GDM1 (cell line): ENCODE measurements at regions not wholly inside any gene's neighbourhood (a gene's known extent, or its start where the extent isn't known, plus 50 kb on each side); places are given as distances from the start of the nearest gene placed in this dataset.

ENCODE experiments used
- DNase-seq: peaks from one replicate; lab custom pipeline; 2025; lab: John Stamatoyannopoulos, UW

- DNase-seq: no peak
These were observed 256.5 kb downstream of the SHQ1 start for GRCh38 chr3:72591522-72592421.

- no peak for DNase-seq
These were observed 257.5 kb downstream of the SHQ1 start for GRCh38 chr3:72590732-72591221.

- DNase-seq: no peak
These were observed 261.0 kb downstream of the SHQ1 start for GRCh38 chr3:72587282-72587681.

GRCh38 chr3:72586694-72587093 lies 261.6 kb downstream of the SHQ1 start:
- no peak for DNase-seq

- no peak for DNase-seq
These were observed 262.3 kb downstream of the SHQ1 start for GRCh38 chr3:72585966-72586365.

- no peak for DNase-seq
These were observed 264.0 kb downstream of the SHQ1 start for GRCh38 chr3:72584262-72584661.

GRCh38 chr3:72582963-72583362 lies 265.3 kb downstream of the SHQ1 start:
- no peak for DNase-seq

GRCh38 chr3:72582211-72582878 lies 265.9 kb downstream of the SHQ1 start:
- DNase-seq: no peak

- no peak for DNase-seq
These were observed 267.3 kb downstream of the SHQ1 start for GRCh38 chr3:72580900-72581299.

GRCh38 chr3:72580246-72580756 lies 267.9 kb downstream of the SHQ1 start:
- no peak for DNase-seq

- no peak for DNase-seq
These were observed 268.5 kb downstream of the SHQ1 start for GRCh38 chr3:72579581-72580245.

GRCh38 chr3:72579191-72579580 lies 269.1 kb downstream of the SHQ1 start:
- no peak for DNase-seq

- DNase-seq: no peak
These were observed 271.1 kb downstream of the SHQ1 start for GRCh38 chr3:72577190-72577589.

GRCh38 chr3:72576563-72576962 lies 271.7 kb downstream of the SHQ1 start:
- DNase-seq: no peak

GRCh38 chr3:72574144-72574543 lies 274.1 kb downstream of the SHQ1 start:
- no peak for DNase-seq

- no peak for DNase-seq
These were observed 275.2 kb downstream of the SHQ1 start for GRCh38 chr3:72573051-72573450.

GRCh38 chr3:72572489-72573007 lies 275.7 kb downstream of the SHQ1 start:
- no peak for DNase-seq

GRCh38 chr3:72571638-72572114 lies 276.6 kb downstream of the SHQ1 start:
- DNase-seq: no peak

- DNase-seq: no peak
These were observed 277.2 kb downstream of the SHQ1 start for GRCh38 chr3:72571052-72571451.

GRCh38 chr3:72569754-72570440 lies 278.3 kb downstream of the SHQ1 start:
- DNase-seq: no peak

GRCh38 chr3:72568083-72568482 lies 280.2 kb downstream of the SHQ1 start:
- no peak for DNase-seq
